Thyroid gland (tissue), 4 donors: ENCODE measurements at regions not wholly inside any gene's neighbourhood (a gene's known extent, or its start where the extent isn't known, plus 50 kb on each side); places are given as distances from the start of the nearest gene placed in this dataset.

Experiments used
- CTCF ChIP-seq, 6 experiments: fragments of 200-600 bp in 3 of 6; fragments of 450-650 bp in 3 of 6; sonication (generic) in 3 of 6; IDR thresholded peaks; one replicate each; pipeline ENCODE4 v1.5.1; 2016 to 2019; ENCODE audit warnings: antibody characterized with exemption in 6 of 6, mild to moderate bottlenecking in 2 of 6, inconsistent platforms in 1 of 6, moderate library complexity in 1 of 6
- POLR2A ChIP-seq, 2 donors: fragments of 450-650 bp; IDR thresholded peaks; one replicate each; pipeline ENCODE4 v1.6.1; 2017; ENCODE audit warnings: antibody characterized with exemption in 2 of 2, mild to moderate bottlenecking in 2 of 2, moderate library complexity in 1 of 2

- TF ChIP-seq CTCF (IDR thresholded peaks at IDR 0.05) (no peak), POLR2A (IDR thresholded peaks at IDR 0.05) (no peak)
Measured at GRCh38 chr9:108322326-108323098, 533.3 kb downstream of the ACTL7B start.
